H9 (cell line): ENCODE measurements at regions not wholly inside any gene's neighbourhood (a gene's known extent, or its start where the extent isn't known, plus 50 kb on each side); places are given as distances from the start of the nearest gene placed in this dataset.

Experiments used
- DNase-seq: peaks from one replicate; pipeline ENCODE4 v3.0.0-alpha.2; 2017
- H2AFZ ChIP-seq: one replicate; pipeline ENCODE4 v1.6.1; 2013; ENCODE audit warnings: mild to moderate bottlenecking, low read length, control low read depth, moderate library complexity
- H2AK5ac ChIP-seq: 2 replicates; pipeline ENCODE4 v1.6.1; 2013; ENCODE audit warnings: low read length, control low read depth, mixed read lengths; ENCODE audit not compliant: insufficient read length
- H2BK120ac ChIP-seq: one replicate; pipeline ENCODE4 v1.6.1; 2013; ENCODE audit warnings: low read depth, mild to moderate bottlenecking, low read length, control low read depth, inconsistent platforms; ENCODE audit not compliant: poor library complexity, severe bottlenecking
- H2BK12ac ChIP-seq: 2 replicates; pipeline ENCODE4 v1.6.1; 2013; ENCODE audit warnings: low read length, control low read depth, mixed read lengths, low read depth; ENCODE audit not compliant: insufficient read length
- H2BK15ac ChIP-seq: 2 replicates; pipeline ENCODE4 v1.6.1; 2013; ENCODE audit warnings: low read depth, low read length, control low read depth
- H2BK20ac ChIP-seq: one replicate; pipeline ENCODE4 v1.6.1; 2013; ENCODE audit warnings: low read depth, mild to moderate bottlenecking, low read length, control low read depth, inconsistent platforms; ENCODE audit not compliant: poor library complexity, severe bottlenecking
- H2BK5ac ChIP-seq: 2 replicates; pipeline ENCODE4 v1.6.1; 2013; ENCODE audit warnings: low read length, control low read depth, mixed read lengths; ENCODE audit not compliant: insufficient read length
- H3K14ac ChIP-seq: 2 replicates; pipeline ENCODE4 v1.6.1; 2013; ENCODE audit warnings: low read length, control low read depth; ENCODE audit not compliant: insufficient read depth
- H3K18ac ChIP-seq: 2 replicates; pipeline ENCODE4 v1.6.1; 2013; ENCODE audit warnings: low read depth, mild to moderate bottlenecking, mixed read lengths, low read length, control low read depth; ENCODE audit not compliant: insufficient read length
- H3K23ac ChIP-seq: 2 replicates; pipeline ENCODE4 v1.6.1; 2013; ENCODE audit warnings: low read length, control low read depth, mixed read lengths, low read depth; ENCODE audit not compliant: insufficient read length
- H3K23me2 ChIP-seq: 2 replicates; pipeline ENCODE4 v1.6.1; 2013; ENCODE audit warnings: low read depth, mild to moderate bottlenecking, mixed read lengths, low read length, control low read depth; ENCODE audit not compliant: insufficient read length, poor library complexity, severe bottlenecking
- H3K27ac ChIP-seq: 2 replicates; pipeline ENCODE4 v1.5.1; 2013; ENCODE audit warnings: low read length, control low read depth, mixed read lengths, low read depth; ENCODE audit not compliant: insufficient read length
- H3K27me3 ChIP-seq: 2 replicates; pipeline ENCODE4 v1.6.1; 2013; ENCODE audit warnings: low read length, control low read depth, inconsistent platforms; ENCODE audit not compliant: insufficient read depth
- H3K4ac ChIP-seq: 2 replicates; pipeline ENCODE4 v1.6.1; 2013; ENCODE audit warnings: low read depth, mild to moderate bottlenecking, control low read depth, inconsistent platforms, low read length, moderate library complexity
- H3K4me1 ChIP-seq: 2 replicates; pipeline ENCODE4 v1.6.1; 2013; ENCODE audit warnings: low read length, control low read depth, inconsistent platforms; ENCODE audit not compliant: insufficient read depth
- H3K4me2 ChIP-seq: 2 replicates; pipeline ENCODE4 v1.6.1; 2013; ENCODE audit warnings: low read length, control low read depth, mixed read lengths; ENCODE audit not compliant: insufficient read length, insufficient read depth
- H3K56ac ChIP-seq: 2 replicates; pipeline ENCODE4 v1.6.1; 2013; ENCODE audit warnings: low read depth, mild to moderate bottlenecking, mixed read lengths, low read length, control low read depth; ENCODE audit not compliant: insufficient read length
- H3K79me1 ChIP-seq: 2 replicates; pipeline ENCODE4 v1.6.1; 2013; ENCODE audit warnings: low read depth, mild to moderate bottlenecking, moderate library complexity, low read length, control low read depth, inconsistent platforms; ENCODE audit not compliant: insufficient read depth, poor library complexity, severe bottlenecking
- H3K79me2 ChIP-seq: 2 replicates; pipeline ENCODE4 v1.6.1; 2013; ENCODE audit warnings: low read length, control low read depth, inconsistent platforms; ENCODE audit not compliant: insufficient read depth
- H3K9ac ChIP-seq: 2 replicates; pipeline ENCODE4 v1.6.1; 2013; ENCODE audit warnings: low read length, control low read depth, mixed read lengths; ENCODE audit not compliant: insufficient read length; ENCODE audit errors: extremely low read depth
- H3K9me3 ChIP-seq: one replicate; pipeline ENCODE4 v1.6.1; 2013; ENCODE audit warnings: low read depth, low read length, inconsistent platforms; ENCODE audit not compliant: control insufficient read depth
- H3T11ph ChIP-seq: one replicate; pipeline ENCODE4 v1.6.1; 2013; ENCODE audit warnings: mild to moderate bottlenecking, low read length, control low read depth, inconsistent platforms
- H4K20me1 ChIP-seq: one replicate; pipeline ENCODE4 v1.6.1; 2013; ENCODE audit not compliant: control insufficient read depth, insufficient read length, insufficient read depth
- H4K5ac ChIP-seq: 2 replicates; pipeline ENCODE4 v1.6.1; 2013; ENCODE audit warnings: low read depth, mild to moderate bottlenecking, mixed read lengths, low read length, control low read depth; ENCODE audit not compliant: insufficient read length
- H4K8ac ChIP-seq: replicated peaks from 2 replicates; pipeline ENCODE4 v1.6.1; 2013; ENCODE audit warnings: low read length, control low read depth, mixed read lengths, low read depth; ENCODE audit not compliant: insufficient read length
- H4K91ac ChIP-seq: 2 replicates; pipeline ENCODE4 v1.6.1; 2013; ENCODE audit warnings: low read depth, mild to moderate bottlenecking, moderate library complexity, mixed read lengths, low read length, control low read depth; ENCODE audit not compliant: insufficient read length
- H3K27ac Mint-ChIP-seq, 3 experiments: 2 replicates in 2 of 3; 3 replicates in 1 of 3; pipeline ENCODE4 v1.8.0; 2020 to 2021; ENCODE audit warnings: mixed read lengths in 3 of 3, mild to moderate bottlenecking in 1 of 3, moderate library complexity in 1 of 3
- H3K27me3 Mint-ChIP-seq: 2 replicates; pipeline ENCODE4 v1.8.0; 2021; ENCODE audit warnings: low read depth, mild to moderate bottlenecking, moderate library complexity, mixed read lengths
- H3K36me3 Mint-ChIP-seq, 3 experiments: 2 replicates in 2 of 3; 3 replicates in 1 of 3; pipeline ENCODE4 v1.8.0; 2020 to 2021; ENCODE audit warnings: low read depth in 3 of 3, mixed read lengths in 3 of 3; ENCODE audit not compliant: insufficient read depth in 1 of 3
- H3K4me1 Mint-ChIP-seq, 2 experiments: 2 replicates each; pipeline ENCODE4 v1.8.0; 2020; ENCODE audit warnings: mixed read lengths in 2 of 2
- H3K4me3 Mint-ChIP-seq, 2 experiments: 2 replicates in 1 of 2; 3 replicates in 1 of 2; pipeline ENCODE4 v1.8.0; 2020 to 2021; ENCODE audit warnings: mild to moderate bottlenecking in 2 of 2, mixed read lengths in 2 of 2, moderate library complexity in 1 of 2
- H3K9me3 Mint-ChIP-seq, 2 experiments: 2 replicates in 1 of 2; 3 replicates in 1 of 2; pipeline ENCODE4 v1.8.0; 2020; ENCODE audit warnings: mild to moderate bottlenecking in 2 of 2, mixed read lengths in 2 of 2, moderate library complexity in 1 of 2
- WGBS: extraction: QIAGEN DNeasy Blood & Tissue Kit; methylation state at CpG from one replicate; pipeline ENCODE4 v1.1.7; 2013; ENCODE audit warnings: missing lambda C conversion rate, low lambda C conversion rate, mixed read lengths; ENCODE audit not compliant: insufficient read length; ENCODE audit errors: extremely low coverage; 5-methylcytosine and 5-hydroxymethylcytosine counted together
- TF ChIP-seq, protein P1 (sequence below): fragments of 200-600 bp; sonication (generic); conservative IDR thresholded peaks from 3 replicates; pipeline ENCODE4 v1.8.0; 2021; ENCODE audit warnings: antibody characterized with exemption, mild to moderate bottlenecking

DNA sequence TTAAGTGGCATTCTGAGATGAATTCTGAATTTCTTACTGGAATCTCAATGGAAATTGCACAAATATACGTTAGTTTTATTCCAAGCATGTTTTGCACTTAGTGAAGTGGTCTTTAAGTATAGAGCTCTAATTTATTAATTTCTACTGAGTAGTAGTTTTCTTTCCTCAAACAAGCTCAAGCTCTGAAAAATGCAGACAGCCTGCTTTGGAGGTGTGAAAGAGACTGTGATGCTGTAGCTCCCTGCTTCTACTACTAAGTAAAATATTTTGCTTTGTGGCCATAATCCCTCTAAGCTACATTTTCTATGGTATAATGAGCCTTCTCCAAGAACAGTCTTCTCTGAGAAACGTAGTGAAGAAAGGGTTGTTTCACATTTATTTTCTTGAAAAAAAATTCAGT is 243.5 kb upstream of the HS3ST5 start:
- Histone ChIP-seq H4K20me1 (no peaks in the 10 kb centered on the region), H4K5ac (no peak overlapping the region), H3K18ac (no peak overlapping the region), H3K23me2 (no peaks in the 10 kb centered on the region), H3T11ph (no peak overlapping the region), H3K79me1 (no peaks in the 10 kb centered on the region), H4K91ac (no peak overlapping the region), H2BK15ac (no peak overlapping the region), H2AK5ac (no peak overlapping the region), H3K9me3 (no peaks in the 10 kb centered on the region), H3K4ac (no peak overlapping the region), H3K27me3 (no peaks in the 10 kb centered on the region), H2BK5ac (no peak overlapping the region), H3K14ac (no peak overlapping the region), H3K56ac (no peak overlapping the region), H3K4me2 (no peak overlapping the region), H2BK120ac (no peak overlapping the region), H2BK12ac (no peak overlapping the region), H2AFZ (no peak overlapping the region), H2BK20ac (no peak overlapping the region), H4K8ac (no peak overlapping the region), H3K79me2 (no peaks in the 10 kb centered on the region), H3K23ac (no peak overlapping the region), H3K27ac (no peak overlapping the region), H3K4me1 (no peaks in the 10 kb centered on the region), H3K9ac (no peak overlapping the region)
- Mint-ChIP-seq H3K4me3 (no peak overlapping the region), H3K9me3 (peaks cover 28 to 31% of the 10 kb centered on the region in 2 experiments), H3K27me3 (no peaks in the 10 kb centered on the region), H3K36me3 (peaks cover 4 to 30% (median 12%) of the 10 kb centered on the region in 3 experiments; a peak in 5 of 7 replicates), H3K4me1 (no peaks in the 10 kb centered on the region), H3K27ac (no peak overlapping the region)
- no peak for DNase-seq
- WGBS, result no CpG with 5 or more reads among the region's 2 CpGs
- TF ChIP-seq, protein P1, sequence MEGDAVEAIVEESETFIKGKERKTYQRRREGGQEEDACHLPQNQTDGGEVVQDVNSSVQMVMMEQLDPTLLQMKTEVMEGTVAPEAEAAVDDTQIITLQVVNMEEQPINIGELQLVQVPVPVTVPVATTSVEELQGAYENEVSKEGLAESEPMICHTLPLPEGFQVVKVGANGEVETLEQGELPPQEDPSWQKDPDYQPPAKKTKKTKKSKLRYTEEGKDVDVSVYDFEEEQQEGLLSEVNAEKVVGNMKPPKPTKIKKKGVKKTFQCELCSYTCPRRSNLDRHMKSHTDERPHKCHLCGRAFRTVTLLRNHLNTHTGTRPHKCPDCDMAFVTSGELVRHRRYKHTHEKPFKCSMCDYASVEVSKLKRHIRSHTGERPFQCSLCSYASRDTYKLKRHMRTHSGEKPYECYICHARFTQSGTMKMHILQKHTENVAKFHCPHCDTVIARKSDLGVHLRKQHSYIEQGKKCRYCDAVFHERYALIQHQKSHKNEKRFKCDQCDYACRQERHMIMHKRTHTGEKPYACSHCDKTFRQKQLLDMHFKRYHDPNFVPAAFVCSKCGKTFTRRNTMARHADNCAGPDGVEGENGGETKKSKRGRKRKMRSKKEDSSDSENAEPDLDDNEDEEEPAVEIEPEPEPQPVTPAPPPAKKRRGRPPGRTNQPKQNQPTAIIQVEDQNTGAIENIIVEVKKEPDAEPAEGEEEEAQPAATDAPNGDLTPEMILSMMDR, result no peak
